GM12891 (cell line): ENCODE measurements at regions not wholly inside any gene's neighbourhood (a gene's known extent, or its start where the extent isn't known, plus 50 kb on each side); places are given as distances from the start of the nearest gene placed in this dataset.

Source experiments
- DNase-seq: peaks from one replicate; pipeline ENCODE4 v3.0.0; 2011; ENCODE audit warnings: low spot score; ENCODE audit not compliant: insufficient read length
- FAIRE-seq: peaks from 2 replicates; lab custom pipeline; 2011; peaks lifted over from hg19 to GRCh38; lab: Jason Lieb, UNC
- PAX5 ChIP-seq: IDR thresholded peaks from 2 replicates; pipeline ENCODE4 v1.6.1; 2011; ENCODE audit warnings: low read length, moderate library complexity, mild to moderate bottlenecking; ENCODE audit not compliant: insufficient read depth, severe bottlenecking
- POLR2A ChIP-seq: IDR thresholded peaks from 2 replicates; pipeline ENCODE4 v1.6.1; 2011; ENCODE audit warnings: low read depth, low read length, control low read depth
- POLR2AphosphoS5 ChIP-seq: IDR thresholded peaks from 2 replicates; pipeline ENCODE4 v1.6.1; 2011; ENCODE audit warnings: low read depth, low read length, control low read depth
- POU2F2 ChIP-seq: IDR thresholded peaks from 2 replicates; pipeline ENCODE4 v1.6.1; 2011; ENCODE audit warnings: low read depth, mild to moderate bottlenecking, control low read depth, low read length, moderate library complexity
- SPI1 ChIP-seq: IDR thresholded peaks from 2 replicates; pipeline ENCODE4 v1.6.1; 2011; ENCODE audit warnings: low read depth, low read length, control low read depth
- TAF1 ChIP-seq: IDR thresholded peaks from 2 replicates; pipeline ENCODE4 v1.6.1; 2011; ENCODE audit warnings: low read depth, low read length, control low read depth

DNA sequence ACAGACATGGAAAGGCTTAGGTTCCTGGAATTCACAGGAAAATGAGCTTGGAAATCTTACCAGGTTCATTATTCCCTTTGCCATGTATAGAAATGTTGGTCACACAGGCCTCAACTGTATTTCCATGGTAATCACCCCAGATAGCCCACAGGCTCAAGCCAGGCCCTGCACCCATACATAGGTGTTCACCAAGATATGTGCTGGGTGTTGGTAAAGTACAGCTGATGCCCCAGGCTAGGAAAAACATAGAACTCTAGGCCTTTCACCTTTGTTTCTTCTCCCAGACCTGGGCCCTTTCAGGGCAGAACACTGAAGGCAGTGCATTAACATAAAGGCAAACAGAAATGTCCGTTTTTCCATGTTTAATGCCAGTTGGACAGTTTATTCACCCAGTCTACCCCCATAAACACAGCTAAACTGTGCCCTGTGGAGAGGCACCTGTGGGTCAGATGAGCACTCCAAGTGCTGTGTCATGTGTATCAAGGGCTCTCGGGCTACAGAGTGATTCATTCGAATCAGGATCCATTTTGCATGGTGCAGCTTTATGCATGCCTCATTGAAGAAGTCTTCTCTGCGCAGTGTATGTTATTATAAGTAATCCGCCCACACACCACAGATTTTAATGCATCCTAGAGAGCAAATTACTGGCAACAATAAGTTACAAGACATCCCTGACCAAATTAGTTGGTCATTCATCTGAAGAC, 93.4 kb upstream of the SLC30A5 start:
- TF ChIP-seq POU2F2 (no peak), PAX5 (no peak), POLR2AphosphoS5 (no peak), POLR2A (no peak), SPI1 (no peak), TAF1 (no peak)
- DNase-seq (no peak), FAIRE-seq (no peak)

DNA sequence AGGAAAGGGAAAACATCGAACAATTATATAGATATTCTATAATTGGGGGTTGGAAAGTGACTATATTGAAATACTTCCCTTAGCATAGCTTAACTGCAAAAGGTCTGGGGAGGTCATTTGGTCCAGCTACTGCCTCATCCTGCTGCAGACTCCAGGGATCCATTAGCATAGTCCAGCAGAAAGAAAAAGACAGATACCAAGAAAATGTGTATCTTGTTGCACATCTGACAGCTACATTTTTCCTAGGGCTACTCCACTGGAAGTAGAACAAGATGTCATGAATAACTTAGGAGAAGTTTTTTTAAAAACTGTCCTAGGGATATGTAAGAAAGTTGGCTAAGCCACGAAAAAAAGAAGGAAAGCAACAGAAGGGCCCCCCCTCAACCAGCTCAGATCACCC, 92.9 kb upstream of the SLC30A5 start:
- no peak for DNase-seq
- FAIRE-seq, result no peak
- TF ChIP-seq POU2F2 (no peak), POLR2AphosphoS5 (no peak), POLR2A (no peak), SPI1 (no peak), TAF1 (no peak), PAX5 (no peak)

DNA sequence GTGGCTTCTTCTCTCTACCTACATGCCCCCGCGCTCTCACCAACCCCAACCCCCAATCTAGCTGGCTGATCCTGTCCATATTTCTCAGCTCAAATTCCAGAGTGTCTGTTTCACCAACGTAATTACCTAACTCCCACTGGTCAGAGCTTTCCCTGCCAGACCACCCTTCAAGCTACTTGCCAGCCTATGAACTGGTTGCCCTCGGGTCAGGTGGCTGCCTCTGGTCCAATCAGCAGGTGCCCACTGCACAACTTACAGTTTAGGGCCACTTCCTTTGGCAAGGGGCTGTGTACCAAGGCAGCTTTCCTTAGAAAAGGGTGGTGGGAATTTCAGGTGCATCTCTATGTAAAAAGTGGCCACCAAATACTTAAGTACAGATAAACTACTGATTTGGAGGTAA, 92.2 kb upstream of the SLC30A5 start:
- no peak for DNase-seq
- no peak for FAIRE-seq
- TF ChIP-seq POLR2A (no peak), POU2F2 (no peak), TAF1 (no peak), POLR2AphosphoS5 (no peak), SPI1 (no peak), PAX5 (no peak)

DNA sequence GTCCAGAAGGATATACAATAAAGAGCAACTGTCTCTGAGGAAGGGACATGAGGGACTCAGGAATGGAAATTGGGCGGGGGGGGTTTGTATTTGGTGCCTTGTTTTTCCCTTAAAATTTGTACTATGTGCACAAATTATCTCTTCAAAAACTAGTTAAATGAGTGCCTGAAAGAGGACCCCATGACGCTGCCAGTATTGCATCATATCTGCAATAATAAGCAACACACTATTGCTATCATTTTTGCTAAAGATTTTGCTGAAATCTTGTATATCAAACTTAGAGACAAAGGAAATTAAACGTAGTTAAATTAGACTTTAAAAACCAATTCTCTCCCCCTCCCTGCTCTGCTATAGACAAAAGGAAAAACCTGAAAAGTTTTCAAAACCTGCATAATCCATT, 89.7 kb upstream of the SLC30A5 start:
- TF ChIP-seq PAX5 (no peak), TAF1 (no peak), POU2F2 (no peak), POLR2AphosphoS5 (no peak), POLR2A (no peak), SPI1 (no peak)
- DNase-seq (no peak), FAIRE-seq (no peak)

DNA sequence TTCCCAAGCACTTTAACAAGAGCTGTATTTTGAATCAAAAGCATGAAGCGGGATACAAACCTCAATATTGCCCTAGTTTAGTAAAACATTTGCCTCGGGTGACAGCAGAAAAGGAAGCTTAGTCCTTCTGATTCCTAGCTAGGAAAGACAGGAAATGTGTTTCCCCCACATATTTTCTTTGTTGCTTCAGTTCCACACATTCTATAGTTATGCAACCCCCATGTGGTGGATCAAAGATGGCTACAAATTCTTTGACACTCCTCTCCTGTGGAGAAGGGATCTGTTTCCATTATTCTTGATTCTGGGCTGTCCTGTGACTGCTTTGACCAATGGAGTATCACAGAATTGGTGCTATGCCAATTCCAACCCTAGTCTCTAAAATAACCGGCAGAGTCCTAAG, 89.1 kb upstream of the SLC30A5 start:
- DNase-seq (no peak), FAIRE-seq (no peak)
- no peak for TF ChIP-seq SPI1
- TF ChIP-seq POU2F2, result no peak
- TF ChIP-seq POLR2AphosphoS5, result no peak
- TF ChIP-seq PAX5, result no peak
- TF ChIP-seq TAF1, result no peak
- TF ChIP-seq POLR2A, result no peak

DNA sequence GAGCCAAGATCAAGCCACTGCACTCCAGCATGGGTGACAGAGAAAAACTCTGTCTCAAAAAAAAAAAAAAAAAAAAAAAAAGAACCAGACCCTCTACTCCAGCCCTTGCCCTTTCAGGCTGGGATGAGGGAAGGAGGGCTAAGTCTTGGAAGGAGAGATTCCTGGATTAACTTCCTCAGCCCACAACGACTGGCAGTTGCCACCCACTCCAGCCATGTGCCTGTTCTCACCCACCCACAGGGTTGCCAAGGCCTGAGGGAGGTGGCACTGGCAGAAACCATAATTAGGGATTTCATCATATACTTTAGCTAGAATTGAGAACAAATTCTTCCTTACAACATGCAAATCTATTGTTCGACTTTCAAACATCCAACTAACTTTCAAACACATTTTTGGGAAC, 87.8 kb upstream of the SLC30A5 start:
- FAIRE-seq (no peak), DNase-seq (no peak)

DNA sequence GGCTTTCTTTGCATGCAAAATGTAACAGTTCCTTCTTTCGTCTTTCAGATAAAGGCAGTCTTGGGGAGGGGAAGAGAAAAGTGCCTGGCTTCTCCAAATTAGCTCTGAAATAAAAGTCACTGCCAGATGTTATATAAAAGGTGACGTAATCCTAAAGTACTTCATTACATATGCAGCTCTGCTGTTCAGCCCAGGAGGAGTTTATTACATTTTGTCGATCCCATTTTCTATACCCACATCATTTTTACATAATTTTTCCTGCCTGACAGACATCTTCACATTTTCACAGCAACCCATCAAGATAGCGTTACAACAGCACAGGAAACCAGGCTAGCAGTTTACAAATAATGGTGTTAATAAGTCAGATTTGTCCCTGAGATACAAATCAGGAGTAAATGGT, 86.7 kb upstream of the SLC30A5 start:
- TF ChIP-seq POLR2AphosphoS5, result no peak
- no peak for TF ChIP-seq TAF1
- TF ChIP-seq PAX5, result no peak
- no peak for TF ChIP-seq POLR2A
- TF ChIP-seq SPI1, result no peak
- no peak for TF ChIP-seq POU2F2
- no peak for DNase-seq
- no peak for FAIRE-seq

More for the DNA sequence above, 87.8 kb upstream of the SLC30A5 start:
- no peak for TF ChIP-seq POU2F2
- no peak for TF ChIP-seq TAF1
- no peak for TF ChIP-seq POLR2A
- TF ChIP-seq SPI1, result no peak
- TF ChIP-seq POLR2AphosphoS5, result no peak
- TF ChIP-seq PAX5, result no peak

DNA sequence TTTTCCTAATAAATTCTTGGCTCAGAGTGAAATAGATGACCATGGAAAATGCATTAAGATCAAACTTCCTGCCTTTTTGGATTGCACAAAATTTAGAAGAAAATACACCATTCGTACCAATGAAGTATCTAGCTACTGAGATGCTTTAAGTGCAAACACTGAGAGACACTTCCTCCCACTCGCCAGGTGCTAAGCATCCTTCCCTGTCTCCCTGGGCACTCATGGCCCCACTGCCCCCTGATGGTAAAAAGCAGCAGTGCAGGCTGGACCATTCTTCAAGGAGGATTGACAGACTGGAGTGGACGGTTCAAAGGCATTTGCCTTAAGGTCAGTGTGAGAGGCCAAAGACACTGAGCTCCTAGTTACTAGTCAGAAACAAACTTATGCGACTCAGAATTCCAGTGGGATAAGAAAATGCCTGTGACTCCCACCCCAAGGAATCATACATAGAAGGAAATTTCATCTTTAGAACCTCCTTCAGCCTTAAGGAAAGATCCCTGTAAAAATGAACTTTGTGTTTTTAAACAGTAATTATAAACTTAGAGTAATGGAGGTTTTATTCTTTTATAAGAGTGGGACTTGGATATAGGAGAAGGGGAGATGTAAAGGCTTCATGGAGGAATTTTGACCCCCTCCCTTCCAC, 86.0 kb upstream of the SLC30A5 start:
- DNase-seq, result peak; percentile 39
- TF ChIP-seq SPI1, result peak; percentile 82
- no peak for TF ChIP-seq POU2F2
- peak; percentile 85 for FAIRE-seq

DNA sequence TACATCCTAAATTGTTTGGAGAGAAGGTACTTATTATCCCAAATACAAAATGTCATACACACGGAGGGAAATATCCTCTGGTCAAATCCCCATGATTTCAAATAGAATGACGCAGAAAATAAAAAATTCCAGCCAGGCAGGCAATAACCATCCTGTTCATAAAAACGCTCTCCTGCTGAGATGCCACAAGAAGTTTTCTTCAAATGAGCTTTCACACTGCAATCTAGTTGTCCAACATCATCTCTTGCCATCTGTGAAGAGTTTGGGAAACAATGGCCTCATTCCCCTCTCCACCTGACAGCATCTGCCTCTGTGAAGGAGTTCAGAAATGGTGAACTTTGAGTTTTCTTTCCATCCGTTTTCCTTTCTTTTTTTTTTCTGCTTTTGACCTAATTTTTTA, 83.3 kb upstream of the SLC30A5 start:
- DNase-seq (no peak), FAIRE-seq (no peak)
- TF ChIP-seq PAX5 (no peak), POLR2A (no peak), POLR2AphosphoS5 (no peak), SPI1 (no peak), POU2F2 (no peak), TAF1 (no peak)

DNA sequence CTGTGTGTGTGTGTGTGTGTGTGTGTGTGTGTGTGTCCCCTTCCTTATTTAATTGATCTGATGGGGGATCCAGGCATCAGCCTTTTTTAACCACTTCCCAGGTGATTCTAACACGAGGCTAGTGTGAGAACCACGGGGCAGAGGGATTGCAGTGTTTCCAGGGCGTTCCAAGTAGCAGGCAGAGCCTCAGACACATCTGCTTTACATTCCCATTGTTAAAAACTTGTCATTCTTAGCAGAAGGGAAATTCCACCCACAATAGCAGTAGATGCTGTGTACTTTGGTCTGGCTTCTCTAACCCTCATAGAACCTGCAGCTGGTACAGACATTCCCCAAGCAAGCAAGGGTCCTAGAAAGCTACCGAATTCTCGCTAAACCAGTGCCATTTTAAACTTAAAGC, 81.9 kb upstream of the SLC30A5 start:
- DNase-seq (no peak), FAIRE-seq (no peak)
- TF ChIP-seq POLR2AphosphoS5 (no peak), SPI1 (no peak), POU2F2 (no peak), TAF1 (no peak), POLR2A (no peak), PAX5 (no peak)
